HL-60/S4 (cell line): ENCODE measurements at regions not wholly inside any gene's neighbourhood (a gene's known extent, or its start where the extent isn't known, plus 50 kb on each side); places are given as distances from the start of the nearest gene placed in this dataset.
"Not testable (repeated sequence)": the region's sequence is repeated elsewhere in the genome, so short reads cannot be mapped to it uniquely, and the experiment has no call there.

ENCODE experiments used
- in situ Hi-C: fragments of 300-500 bp; cut with MboI; formaldehyde crosslinking; loops from 2 replicates; pipeline ENCODE4 v1.14.3; 2022; ENCODE audit warnings: low sequenced_read_pairs

GRCh38 chr18:22789052-22789451, 144.1 kb upstream of the RBBP8 start:
- in situ Hi-C loops: no loop called here

GRCh38 chr18:22789600-22789999, 143.5 kb upstream of the RBBP8 start:
- in situ Hi-C loops: no loop called here

- in situ Hi-C loops: loop anchor here (10.0 kb wide), 1 partner anchor 624 kb away; no protein-coding TSS in a partner anchor
Measured at GRCh38 chr18:22790545-22791309, 142.4 kb upstream of the RBBP8 start.

GRCh38 chr18:22791310-22791610, 141.9 kb upstream of the RBBP8 start:
- in situ Hi-C loops: loop anchor here (10.0 kb wide), 1 partner anchor 624 kb away; no protein-coding TSS in a partner anchor

GRCh38 chr18:22796113-22796512, 137.0 kb upstream of the RBBP8 start:
- in situ Hi-C loops: loop anchor here (10.0 kb wide), 1 partner anchor 619 kb away; no protein-coding TSS in a partner anchor

GRCh38 chr18:22800551-22800951, 132.6 kb upstream of the RBBP8 start:
- in situ Hi-C loops: loop anchor here (25.0 kb wide), 2 partner anchors 312 to 412 kb away; no protein-coding TSS in a partner anchor

- in situ Hi-C loops: loop anchor here (25.0 kb wide), 2 partner anchors 299 to 399 kb away; no protein-coding TSS in a partner anchor
Measured at GRCh38 chr18:22813648-22814328, 119.3 kb upstream of the RBBP8 start.

GRCh38 chr18:22814329-22814703, 118.8 kb upstream of the RBBP8 start:
- in situ Hi-C loops: loop anchor here (25.0 kb wide), 2 partner anchors 298 to 398 kb away; no protein-coding TSS in a partner anchor

GRCh38 chr18:22816266-22817176, 116.6 kb upstream of the RBBP8 start:
- in situ Hi-C loops: loop anchor here (25.0 kb wide), 2 partner anchors 296 to 396 kb away; no protein-coding TSS in a partner anchor

- in situ Hi-C loops: loop anchor here (25.0 kb wide), 2 partner anchors 294 to 394 kb away; no protein-coding TSS in a partner anchor
Measured at GRCh38 chr18:22817844-22818243, 115.3 kb upstream of the RBBP8 start.

- in situ Hi-C loops: loop anchor here (25.0 kb wide), 2 partner anchors 290 to 390 kb away; no protein-coding TSS in a partner anchor
Measured at GRCh38 chr18:22822024-22822423, 111.1 kb upstream of the RBBP8 start.

GRCh38 chr18:22822841-22823508, 110.2 kb upstream of the RBBP8 start:
- in situ Hi-C loops: loop anchor here (25.0 kb wide), 2 partner anchors 289 to 389 kb away; no protein-coding TSS in a partner anchor

- in situ Hi-C loops: no loop called here
Measured at GRCh38 chr18:22826726-22827125, 106.4 kb upstream of the RBBP8 start.

- in situ Hi-C loops: no loop called here
Measured at GRCh38 chr18:22827216-22827615, 105.9 kb upstream of the RBBP8 start.

GRCh38 chr18:22827741-22828140, 105.4 kb upstream of the RBBP8 start:
- in situ Hi-C loops: no loop called here

GRCh38 chr18:22828171-22828570, 105.0 kb upstream of the RBBP8 start:
- in situ Hi-C loops: no loop called here

- in situ Hi-C loops: not testable (repeated sequence)
Measured at GRCh38 chr18:22828583-22828982, 104.5 kb upstream of the RBBP8 start.

GRCh38 chr18:22829781-22830180, 103.3 kb upstream of the RBBP8 start:
- in situ Hi-C loops: no loop called here

- in situ Hi-C loops: no loop called here
Measured at GRCh38 chr18:22830511-22830910, 102.6 kb upstream of the RBBP8 start.

GRCh38 chr18:22831441-22831904, 101.7 kb upstream of the RBBP8 start:
- in situ Hi-C loops: no loop called here
